Psoas muscle (tissue), 7 donors: ENCODE measurements at regions not wholly inside any gene's neighbourhood (a gene's known extent, or its start where the extent isn't known, plus 50 kb on each side); places are given as distances from the start of the nearest gene placed in this dataset.

ENCODE experiments used
- ATAC-seq, 4 donors: fragments of 200-7000 bp; cut with Tn5 transposase; one replicate each; pipeline ENCODE4 v1.9.1; 2020; ENCODE audit warnings: moderate library complexity in 3 of 4, mild to moderate bottlenecking in 2 of 4
- DNase-seq, 2 donors: peaks; one replicate each; pipeline ENCODE4 v3.0.0-alpha.2; 2020
- H3K27ac ChIP-seq: fragments of 200-600 bp; one replicate; pipeline ENCODE4 v1.8.0; 2022
- H3K27me3 ChIP-seq, 3 donors: fragments of 200-600 bp in 1 of 3; one replicate each; pipeline versions ENCODE4 v1.6.1 to v1.8.0; 2013 to 2022; ENCODE audit warnings: low read length in 2 of 3, mild to moderate bottlenecking in 2 of 3, moderate library complexity in 1 of 3; ENCODE audit not compliant: insufficient read depth in 3 of 3
- H3K36me3 ChIP-seq, 2 donors: fragments of 200-600 bp in 1 of 2; one replicate each; pipeline versions ENCODE4 v1.6.1 to v1.8.0; 2013 to 2022; ENCODE audit warnings: low read depth in 1 of 2, mild to moderate bottlenecking in 1 of 2, moderate library complexity in 1 of 2; ENCODE audit not compliant: insufficient read depth in 1 of 2
- H3K4me1 ChIP-seq: fragments of 200-600 bp; one replicate; pipeline ENCODE4 v1.8.0; 2022
- H3K4me3 ChIP-seq: fragments of 200-600 bp; one replicate; pipeline ENCODE4 v1.8.0; 2022; ENCODE audit warnings: mild to moderate bottlenecking
- H3K9me3 ChIP-seq: fragments of 200-600 bp; one replicate; pipeline ENCODE4 v1.8.0; 2022
- CTCF ChIP-seq: fragments of 200-600 bp; IDR thresholded peaks from one replicate; pipeline ENCODE4 v1.8.0; 2022; ENCODE audit warnings: antibody characterized with exemption
- WGBS, 3 donors: extraction: QIAGEN DNeasy Blood & Tissue Kit; methylation state at CpG; one replicate each; pipeline versions ENCODE4 v1.1.6 to v1.1.7; 2013; 5-methylcytosine and 5-hydroxymethylcytosine counted together
- intact Hi-C, 2 donors: fragments of 100-400 bp; cut with DNase I; formaldehyde crosslinking; loops; one replicate each; pipeline versions ENCODE4 v1.11.0 to v1.14.2; 2022
- donor health status: healthy with polysubstance abuse.
- donor health status: DM: no; HTN: no; CAD: no; lungs with moderate emphysema.
- donor health status: Bipolar disorder and iron deficiency.
- donor health status: healthy.
- donor health status: DM: yes; HTN: yes; CAD: no.
- donor health status: DM: no; HTN: no; CAD: no.
- donor health status: DM: yes; HTN: yes; CAD: no.

GRCh38 chr20:11156922-11157321 lies 483.1 kb upstream of the JAG1 start:
- Histone ChIP-seq H3K36me3 (no peaks in the 10 kb centered on the region), H3K27ac (no peak overlapping the region), H3K9me3 (no peaks in the 10 kb centered on the region), H3K4me3 (no peak overlapping the region), H3K4me1 (peaks cover 9% of the 10 kb centered on the region), H3K27me3 (no peaks in the 10 kb centered on the region)
- WGBS, 3 donors: 91 to 98% (median 96%) methylated on average over 3 of the region's 3 CpGs
- ATAC-seq: no peak
- intact Hi-C loops: no loop called here
- no peak for DNase-seq
- no peak for TF ChIP-seq CTCF

- DNase-seq: no peak
- intact Hi-C loops: no loop called here
- no peaks in the 10 kb centered on the region for H3K27me3 ChIP-seq
- H3K36me3 ChIP-seq: no peaks in the 10 kb centered on the region
- H3K9me3 ChIP-seq: no peaks in the 10 kb centered on the region
- H3K4me3 ChIP-seq: no peak overlapping the region
- H3K27ac ChIP-seq: no peak overlapping the region
- peaks cover 9% of the 10 kb centered on the region for H3K4me1 ChIP-seq
- no peak for TF ChIP-seq CTCF
- WGBS, 3 donors: 43 to 60% (median 50%) methylated on average over 2 of the region's 2 CpGs
- no peak for ATAC-seq
These were observed 484.3 kb upstream of the JAG1 start for GRCh38 chr20:11158146-11158545.

GRCh38 chr20:11158589-11158988 lies 484.8 kb upstream of the JAG1 start:
- 75 to 79% (median 78%) methylated on average over 2 of the region's 2 CpGs for WGBS, 3 donors
- H3K27me3 ChIP-seq: no peaks in the 10 kb centered on the region
- TF ChIP-seq CTCF: no peak
- no peak overlapping the region for H3K27ac ChIP-seq
- intact Hi-C loops: no loop called here
- no peaks in the 10 kb centered on the region for H3K36me3 ChIP-seq
- peaks cover 9% of the 10 kb centered on the region for H3K4me1 ChIP-seq
- no peaks in the 10 kb centered on the region for H3K9me3 ChIP-seq
- ATAC-seq: no peak
- H3K4me3 ChIP-seq: no peak overlapping the region
- DNase-seq: no peak

- TF ChIP-seq CTCF: no peak
- Histone ChIP-seq H3K27ac (peak overlapping the region; percentile 48), H3K27me3 (no peaks in the 10 kb centered on the region), H3K9me3 (no peaks in the 10 kb centered on the region), H3K4me3 (no peak overlapping the region), H3K4me1 (peaks cover 9% of the 10 kb centered on the region), H3K36me3 (no peaks in the 10 kb centered on the region)
- DNase-seq: no peak
- intact Hi-C loops: no loop called here
- peak in 3 of 4 donors; percentile 59 to 77 (median 62) for ATAC-seq
- WGBS, 3 donors: 23 to 41% (median 23%) methylated on average over 6 of the region's 6 CpGs
These were observed 485.9 kb upstream of the JAG1 start for GRCh38 chr20:11159728-11160127.

- no peak for ATAC-seq
- Histone ChIP-seq H3K4me1 (peaks cover 9% of the 10 kb centered on the region), H3K27me3 (no peaks in the 10 kb centered on the region), H3K27ac (no peak overlapping the region), H3K36me3 (no peaks in the 10 kb centered on the region), H3K4me3 (no peak overlapping the region), H3K9me3 (no peaks in the 10 kb centered on the region)
- 83 to 92% (median 87%) methylated on average over 4 of the region's 4 CpGs for WGBS, 3 donors
- TF ChIP-seq CTCF: no peak
- intact Hi-C loops: no loop called here
- no peak for DNase-seq
These were observed 488.4 kb upstream of the JAG1 start for GRCh38 chr20:11162026-11162775.
